ENCODE measurements at regions not wholly inside any gene's neighbourhood (a gene's known extent, or its start where the extent isn't known, plus 50 kb on each side); places are given as distances from the start of the nearest gene placed in this dataset.

DNA sequence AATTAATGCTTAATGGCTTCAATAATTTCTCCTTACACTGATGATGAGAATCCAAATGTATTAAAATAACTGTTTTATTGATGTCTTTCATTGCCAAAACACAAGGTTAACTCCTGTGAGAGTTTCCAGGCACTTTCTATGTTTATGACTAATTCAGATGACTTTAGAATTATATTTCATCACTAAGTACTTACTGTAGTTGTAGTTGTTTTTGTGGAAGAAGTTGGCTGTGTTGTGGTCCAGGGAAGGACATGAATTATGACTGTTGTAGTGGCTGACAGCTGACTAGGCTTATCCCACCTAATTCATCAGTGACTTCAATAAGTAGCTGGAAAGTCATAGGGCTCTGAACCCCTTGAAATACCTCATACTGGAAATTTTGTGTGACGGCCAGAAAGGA lies 254.8 kb downstream of the HGF start:
- no peaks in the 10 kb centered on the region for H3K9me3 Mint-ChIP-seq (ENCODE audit: low read depth, unreplicated experiment)
- no peak for DNase-seq
- BruUV-seq (replicated peaks), result no TSS peak
- no peaks in the 10 kb centered on the region for H3K4me1 Mint-ChIP-seq (ENCODE audit: low read depth, unreplicated experiment)
- H3K36me3 Mint-ChIP-seq (ENCODE audit: insufficient read depth, unreplicated experiment), result no peaks in the 10 kb centered on the region
- intact Hi-C loops (cut with micrococcal nuclease; ENCODE audit: unreplicated experiment), result no loop called here
- H3K27me3 Mint-ChIP-seq (ENCODE audit: unreplicated experiment), result no peaks in the 10 kb centered on the region
- CTCF ChIA-PET, result no interaction called here
- no peak overlapping the region for H3K27ac Mint-ChIP-seq (ENCODE audit: unreplicated experiment)
- no peak overlapping the region for H3K4me3 Mint-ChIP-seq (ENCODE audit: low read depth, unreplicated experiment)
- TF ChIP-seq, protein P1, sequence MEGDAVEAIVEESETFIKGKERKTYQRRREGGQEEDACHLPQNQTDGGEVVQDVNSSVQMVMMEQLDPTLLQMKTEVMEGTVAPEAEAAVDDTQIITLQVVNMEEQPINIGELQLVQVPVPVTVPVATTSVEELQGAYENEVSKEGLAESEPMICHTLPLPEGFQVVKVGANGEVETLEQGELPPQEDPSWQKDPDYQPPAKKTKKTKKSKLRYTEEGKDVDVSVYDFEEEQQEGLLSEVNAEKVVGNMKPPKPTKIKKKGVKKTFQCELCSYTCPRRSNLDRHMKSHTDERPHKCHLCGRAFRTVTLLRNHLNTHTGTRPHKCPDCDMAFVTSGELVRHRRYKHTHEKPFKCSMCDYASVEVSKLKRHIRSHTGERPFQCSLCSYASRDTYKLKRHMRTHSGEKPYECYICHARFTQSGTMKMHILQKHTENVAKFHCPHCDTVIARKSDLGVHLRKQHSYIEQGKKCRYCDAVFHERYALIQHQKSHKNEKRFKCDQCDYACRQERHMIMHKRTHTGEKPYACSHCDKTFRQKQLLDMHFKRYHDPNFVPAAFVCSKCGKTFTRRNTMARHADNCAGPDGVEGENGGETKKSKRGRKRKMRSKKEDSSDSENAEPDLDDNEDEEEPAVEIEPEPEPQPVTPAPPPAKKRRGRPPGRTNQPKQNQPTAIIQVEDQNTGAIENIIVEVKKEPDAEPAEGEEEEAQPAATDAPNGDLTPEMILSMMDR (IDR thresholded peaks at IDR 0.05; ENCODE audit: unreplicated experiment), result no peak

DNA sequence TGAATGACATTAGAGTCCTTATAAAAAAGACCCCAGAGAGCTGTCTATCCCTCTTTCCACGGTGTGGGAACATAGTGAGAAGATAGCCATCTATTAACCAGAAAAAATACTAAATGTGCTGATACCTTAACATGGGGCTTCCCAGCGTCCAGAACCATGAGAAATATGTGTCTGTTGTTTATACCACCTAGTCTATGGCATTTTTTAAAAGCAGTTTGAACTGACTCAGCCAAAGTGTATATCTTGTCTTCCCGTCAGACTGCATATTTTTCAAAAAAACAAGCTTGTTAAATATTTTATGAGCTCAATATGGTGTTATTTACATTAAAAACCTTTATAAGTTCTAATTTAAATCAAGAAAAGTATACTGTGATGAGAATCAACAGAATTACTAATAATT lies 255.3 kb downstream of the HGF start:
- CTCF ChIA-PET, result no interaction called here
- no peak overlapping the region for H3K27ac Mint-ChIP-seq (ENCODE audit: unreplicated experiment)
- intact Hi-C loops (cut with micrococcal nuclease; ENCODE audit: unreplicated experiment), result no loop called here
- H3K36me3 Mint-ChIP-seq (ENCODE audit: insufficient read depth, unreplicated experiment), result no peaks in the 10 kb centered on the region
- no TSS peak for BruUV-seq (replicated peaks)
- H3K4me1 Mint-ChIP-seq (ENCODE audit: low read depth, unreplicated experiment), result no peaks in the 10 kb centered on the region
- DNase-seq, result no peak
- no peaks in the 10 kb centered on the region for H3K27me3 Mint-ChIP-seq (ENCODE audit: unreplicated experiment)
- TF ChIP-seq, protein P1 (IDR thresholded peaks at IDR 0.05; ENCODE audit: unreplicated experiment), result no peak
- H3K4me3 Mint-ChIP-seq (ENCODE audit: low read depth, unreplicated experiment), result no peak overlapping the region
- H3K9me3 Mint-ChIP-seq (ENCODE audit: low read depth, unreplicated experiment), result no peaks in the 10 kb centered on the region

DNA sequence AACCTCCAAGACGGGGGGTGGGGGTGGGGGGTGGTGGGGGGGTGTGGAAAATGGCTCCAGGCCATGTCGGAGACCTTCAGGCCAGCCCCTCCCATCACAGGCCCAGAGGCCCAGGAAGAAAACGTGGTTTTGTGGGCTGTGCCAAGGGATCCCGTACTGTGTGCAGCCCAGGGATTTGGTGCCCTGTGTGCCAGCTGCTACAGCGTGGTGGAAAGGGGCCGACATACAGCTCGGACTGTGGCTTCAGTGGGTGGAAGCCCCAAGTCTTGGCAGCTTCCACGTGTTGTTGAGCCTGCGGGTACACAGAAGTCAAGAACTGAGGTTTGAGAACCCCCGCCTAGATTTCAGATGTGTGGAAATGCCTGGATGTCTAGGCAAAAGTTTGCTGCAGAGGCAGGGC lies 259.7 kb downstream of the HGF start:
- no peak for DNase-seq
- TF ChIP-seq, protein P1 (IDR thresholded peaks at IDR 0.05; ENCODE audit: unreplicated experiment), result no peak
- Mint-ChIP-seq H3K27ac (ENCODE audit: unreplicated experiment) (no peak overlapping the region), H3K27me3 (ENCODE audit: unreplicated experiment) (no peaks in the 10 kb centered on the region), H3K4me3 (ENCODE audit: low read depth, unreplicated experiment) (no peak overlapping the region), H3K4me1 (ENCODE audit: low read depth, unreplicated experiment) (no peaks in the 10 kb centered on the region), H3K9me3 (ENCODE audit: low read depth, unreplicated experiment) (no peaks in the 10 kb centered on the region), H3K36me3 (ENCODE audit: insufficient read depth, unreplicated experiment) (no peaks in the 10 kb centered on the region)
- intact Hi-C loops (cut with micrococcal nuclease; ENCODE audit: unreplicated experiment), result no loop called here
- CTCF ChIA-PET, result interaction anchor here (0.6 kb wide), 1 partner anchor 140 kb away, joined by 3 read pairs; no protein-coding TSS in a partner anchor
- BruUV-seq (replicated peaks), result no TSS peak

DNA sequence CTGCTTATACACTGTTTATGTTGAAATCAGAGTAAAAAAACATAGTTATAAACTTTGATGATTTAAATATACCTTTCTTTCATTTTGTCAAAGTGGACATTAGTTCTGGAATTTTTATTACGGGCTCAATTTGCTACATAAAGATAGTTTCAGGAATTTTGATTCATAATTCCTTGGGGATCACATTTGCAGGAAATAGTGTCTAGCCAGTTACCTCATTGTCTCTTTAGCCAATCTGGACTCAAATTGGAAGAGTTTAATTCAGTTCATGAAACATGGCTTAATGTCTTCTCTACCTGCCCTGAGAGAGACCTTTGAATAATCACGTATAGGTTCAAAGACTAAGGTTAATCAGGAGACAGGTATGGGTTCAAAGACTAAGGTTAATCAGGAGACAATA lies 262.6 kb downstream of the HGF start:
- H3K9me3 Mint-ChIP-seq (ENCODE audit: low read depth, unreplicated experiment), result no peaks in the 10 kb centered on the region
- H3K27me3 Mint-ChIP-seq (ENCODE audit: unreplicated experiment), result no peaks in the 10 kb centered on the region
- DNase-seq, result no peak
- intact Hi-C loops (cut with micrococcal nuclease; ENCODE audit: unreplicated experiment), result loop anchor here (10.0 kb wide), 1 partner anchor 118 kb away; no protein-coding TSS in a partner anchor
- peaks cover 7% of the 10 kb centered on the region for H3K4me1 Mint-ChIP-seq (ENCODE audit: low read depth, unreplicated experiment)
- CTCF ChIA-PET, result no interaction called here
- H3K4me3 Mint-ChIP-seq (ENCODE audit: low read depth, unreplicated experiment), result no peak overlapping the region
- BruUV-seq (replicated peaks), result no TSS peak
- H3K36me3 Mint-ChIP-seq (ENCODE audit: insufficient read depth, unreplicated experiment), result no peaks in the 10 kb centered on the region
- H3K27ac Mint-ChIP-seq (ENCODE audit: unreplicated experiment), result no peak overlapping the region
- TF ChIP-seq, protein P1 (IDR thresholded peaks at IDR 0.05; ENCODE audit: unreplicated experiment), result no peak

Measured in Calu3 (cell line).